GM21423 (cell line): ENCODE measurements at regions not wholly inside any gene's neighbourhood (a gene's known extent, or its start where the extent isn't known, plus 50 kb on each side); places are given as distances from the start of the nearest gene placed in this dataset.

Experiments used
- ATAC-seq: cut with Tn5 transposase; IDR thresholded peaks from one replicate; pipeline ENCODE4 v1.9.1; 2021; ENCODE audit warnings: mild to moderate bottlenecking, moderate library complexity; ENCODE audit not compliant: unreplicated experiment

- ATAC-seq, result no peak
Measured at GRCh38 chr3:147925272-147925671, 516.1 kb downstream of the ZIC1 start.

GRCh38 chr3:147930232-147930807 lies 521.2 kb downstream of the ZIC1 start:
- ATAC-seq, result no peak

GRCh38 chr3:147934451-147935180 lies 525.5 kb downstream of the ZIC1 start:
- no peak for ATAC-seq

- ATAC-seq, result no peak
Measured at GRCh38 chr3:147937341-147937740, 528.2 kb downstream of the ZIC1 start.

GRCh38 chr3:147937891-147938290 lies 528.7 kb downstream of the ZIC1 start:
- no peak for ATAC-seq

GRCh38 chr3:147939425-147939824 lies 530.3 kb downstream of the ZIC1 start:
- ATAC-seq, result no peak

GRCh38 chr3:147939839-147940238 lies 530.7 kb downstream of the ZIC1 start:
- no peak for ATAC-seq

GRCh38 chr3:147940405-147941193 lies 531.4 kb downstream of the ZIC1 start:
- ATAC-seq, result no peak

GRCh38 chr3:147941969-147942368 lies 532.8 kb downstream of the ZIC1 start:
- no peak for ATAC-seq

GRCh38 chr3:147943265-147943945 lies 534.2 kb downstream of the ZIC1 start:
- ATAC-seq, result no peak

GRCh38 chr3:147945968-147946519 lies 536.9 kb downstream of the ZIC1 start:
- ATAC-seq, result peak; percentile 49

- ATAC-seq, result no peak
Measured at GRCh38 chr3:147956615-147957014, 547.5 kb downstream of the ZIC1 start.

- ATAC-seq, result no peak
Measured at GRCh38 chr3:147958754-147959153, 549.6 kb downstream of the ZIC1 start.

- ATAC-seq, result no peak
Measured at GRCh38 chr3:147960786-147961185, 551.6 kb downstream of the ZIC1 start.

- no peak for ATAC-seq
Measured at GRCh38 chr3:147962408-147963164, 553.4 kb downstream of the ZIC1 start.

GRCh38 chr3:147963711-147964110 lies 554.5 kb downstream of the ZIC1 start:
- ATAC-seq, result no peak

GRCh38 chr3:147975165-147975564 lies 566.0 kb downstream of the ZIC1 start:
- no peak for ATAC-seq

- no peak for ATAC-seq
Measured at GRCh38 chr3:147977001-147977400, 567.8 kb downstream of the ZIC1 start.

GRCh38 chr3:147987549-147987948 lies 578.4 kb downstream of the ZIC1 start:
- no peak for ATAC-seq

- no peak for ATAC-seq
Measured at GRCh38 chr3:147989344-147989743, 580.2 kb downstream of the ZIC1 start.
